ENCODE measurements at regions not wholly inside any gene's neighbourhood (a gene's known extent, or its start where the extent isn't known, plus 50 kb on each side); places are given as distances from the start of the nearest gene placed in this dataset.

- no peak for DNase-seq (ENCODE audit: low spot score)
These were observed 72.3 kb upstream of the PDZRN3 start for GRCh38 chr3:73697020-73697419.

GRCh38 chr3:73695841-73696240, 71.1 kb upstream of the PDZRN3 start:
- no peak for DNase-seq (ENCODE audit: low spot score)

- DNase-seq (ENCODE audit: low spot score): no peak
These were observed 70.4 kb upstream of the PDZRN3 start for GRCh38 chr3:73694983-73695757.

GRCh38 chr3:73687106-73688004, 62.6 kb upstream of the PDZRN3 start:
- peak; percentile 28 for DNase-seq (ENCODE audit: low spot score)

- DNase-seq (ENCODE audit: low spot score): no peak
These were observed 60.3 kb upstream of the PDZRN3 start for GRCh38 chr3:73685061-73685460.

- DNase-seq (ENCODE audit: low spot score): no peak
These were observed 59.0 kb upstream of the PDZRN3 start for GRCh38 chr3:73683706-73684105.

- peak; percentile 10 for DNase-seq (ENCODE audit: low spot score)
These were observed 56.9 kb upstream of the PDZRN3 start for GRCh38 chr3:73681610-73682009.

- DNase-seq (ENCODE audit: low spot score): no peak
These were observed 56.5 kb upstream of the PDZRN3 start for GRCh38 chr3:73681198-73681597.

- no peak for DNase-seq (ENCODE audit: low spot score)
These were observed 55.8 kb upstream of the PDZRN3 start for GRCh38 chr3:73680391-73681095.

GRCh38 chr3:73677336-73678024, 52.7 kb upstream of the PDZRN3 start:
- no peak for DNase-seq (ENCODE audit: low spot score)
